MM.1S (cell line): ENCODE measurements at regions not wholly inside any gene's neighbourhood (a gene's known extent, or its start where the extent isn't known, plus 50 kb on each side); places are given as distances from the start of the nearest gene placed in this dataset.

Source experiments
- DNase-seq: peaks from one replicate; pipeline ENCODE4 v3.0.0-alpha.2; 2015
- H2AFZ ChIP-seq: fragments of 300-600 bp; sonication (generic); 2 replicates; pipeline ENCODE4 v1.6.0; 2016; ENCODE audit warnings: antibody characterized with exemption, low read length
- H3F3A ChIP-seq: fragments of 300-600 bp; sonication (generic); 2 replicates; pipeline ENCODE4 v1.6.1; 2016; ENCODE audit warnings: mild to moderate bottlenecking, antibody characterized with exemption, low read length, moderate library complexity, mixed read lengths; ENCODE audit not compliant: insufficient read depth
- H3K27ac ChIP-seq: fragments of 300-600 bp; sonication (generic); 2 replicates; pipeline ENCODE4 v1.5.1; 2016; ENCODE audit warnings: mild to moderate bottlenecking, low read length
- H3K27me3 ChIP-seq: fragments of 300-600 bp; sonication (generic); replicated peaks from 2 replicates; pipeline ENCODE4 v1.6.0; 2016; ENCODE audit warnings: low read length; ENCODE audit not compliant: insufficient read depth
- H3K36me3 ChIP-seq: fragments of 300-600 bp; sonication (generic); replicated peaks from 2 replicates; pipeline ENCODE4 v1.6.1; 2016; ENCODE audit warnings: mild to moderate bottlenecking, low read length, mixed read lengths; ENCODE audit not compliant: insufficient read depth
- H3K4me1 ChIP-seq: fragments of 300-600 bp; sonication (generic); 2 replicates; pipeline ENCODE4 v1.6.1; 2016; ENCODE audit warnings: low read length, mixed read lengths
- H3K4me2 ChIP-seq: fragments of 300-600 bp; sonication (generic); 2 replicates; pipeline ENCODE4 v1.6.0; 2016; ENCODE audit warnings: low read depth, low read length
- H3K4me3 ChIP-seq: fragments of 300-600 bp; sonication (generic); 2 replicates; pipeline ENCODE4 v1.5.1; 2016; ENCODE audit warnings: low read length, mixed read lengths
- H3K79me2 ChIP-seq: fragments of 300-600 bp; sonication (generic); 2 replicates; pipeline ENCODE4 v1.6.1; 2016; ENCODE audit warnings: mixed run types, low read length, mixed read lengths
- H3K9ac ChIP-seq: fragments of 300-600 bp; sonication (generic); 2 replicates; pipeline ENCODE4 v1.6.1; 2016; ENCODE audit warnings: low read length, mixed read lengths
- H3K9me2 ChIP-seq: fragments of 300-600 bp; sonication (generic); replicated peaks from 2 replicates; pipeline ENCODE4 v1.6.1; 2016; ENCODE audit warnings: mild to moderate bottlenecking, low read length, mixed read lengths; ENCODE audit not compliant: insufficient read depth
- H3K9me3 ChIP-seq: fragments of 300-600 bp; sonication (generic); replicated peaks from 2 replicates; pipeline ENCODE4 v1.6.1; 2016; ENCODE audit warnings: mild to moderate bottlenecking, low read length, mixed read lengths; ENCODE audit not compliant: insufficient read depth
- H4K20me1 ChIP-seq: fragments of 300-600 bp; sonication (generic); 2 replicates; pipeline ENCODE4 v1.6.1; 2016; ENCODE audit warnings: mild to moderate bottlenecking, low read length, moderate library complexity, mixed read lengths; ENCODE audit not compliant: insufficient read depth
- EZH2 ChIP-seq: fragments of 300-600 bp; sonication (generic); optimal IDR thresholded peaks from 2 replicates; pipeline ENCODE3; 2017; ENCODE audit warnings: low read depth, mild to moderate bottlenecking, antibody characterized with exemption, low read length, mixed read lengths
- EZH2phosphoT487 ChIP-seq: fragments of 300-600 bp; sonication (generic); IDR thresholded peaks from 2 replicates; pipeline ENCODE4 v1.6.1; 2018; ENCODE audit warnings: antibody characterized with exemption, low read length
- TF ChIP-seq, protein P1 (sequence below): fragments of 300-600 bp; sonication (generic); IDR thresholded peaks from 2 replicates; pipeline ENCODE4 v1.5.1; 2016; ENCODE audit warnings: antibody characterized with exemption, low read length, mixed read lengths

DNA sequence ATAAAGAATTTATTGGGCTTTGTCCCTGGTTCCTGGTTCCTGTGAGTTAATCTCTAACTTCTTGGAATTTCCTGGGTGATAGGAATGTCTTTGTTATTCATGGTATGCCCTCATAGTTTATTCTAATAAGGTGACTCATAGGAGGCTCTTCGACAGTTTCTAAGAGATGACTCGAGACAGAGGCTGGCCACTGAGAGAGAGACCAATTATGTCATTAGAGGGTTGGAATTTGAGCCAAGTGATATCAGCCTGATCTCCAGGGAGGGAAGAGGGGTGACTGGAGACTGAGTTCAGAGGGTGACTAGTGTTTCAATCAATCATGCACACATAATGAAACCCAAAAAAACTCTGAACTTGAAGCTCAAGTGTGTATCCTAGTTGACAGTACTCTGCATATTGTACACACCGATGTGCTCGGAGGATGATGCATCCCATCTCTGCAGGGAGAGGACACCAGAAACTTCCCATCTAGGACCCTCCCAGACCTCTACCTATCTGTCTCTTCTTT, 185.7 kb downstream of the MTCL1 start:
- Histone ChIP-seq H3K4me2 (no peak overlapping the region), H3K27me3 (no peaks in the 10 kb centered on the region), H3K9me2 (no peaks in the 10 kb centered on the region), H3K36me3 (no peaks in the 10 kb centered on the region), H3K4me3 (no peak overlapping the region), H3K9me3 (no peaks in the 10 kb centered on the region), H4K20me1 (no peaks in the 10 kb centered on the region), H3K4me1 (no peaks in the 10 kb centered on the region), H2AFZ (no peak overlapping the region), H3K9ac (no peak overlapping the region), H3K79me2 (no peaks in the 10 kb centered on the region), H3F3A (no peaks in the 10 kb centered on the region), H3K27ac (no peak overlapping the region)
- no peak for TF ChIP-seq EZH2
- no peak for TF ChIP-seq EZH2phosphoT487
- TF ChIP-seq, protein P1, sequence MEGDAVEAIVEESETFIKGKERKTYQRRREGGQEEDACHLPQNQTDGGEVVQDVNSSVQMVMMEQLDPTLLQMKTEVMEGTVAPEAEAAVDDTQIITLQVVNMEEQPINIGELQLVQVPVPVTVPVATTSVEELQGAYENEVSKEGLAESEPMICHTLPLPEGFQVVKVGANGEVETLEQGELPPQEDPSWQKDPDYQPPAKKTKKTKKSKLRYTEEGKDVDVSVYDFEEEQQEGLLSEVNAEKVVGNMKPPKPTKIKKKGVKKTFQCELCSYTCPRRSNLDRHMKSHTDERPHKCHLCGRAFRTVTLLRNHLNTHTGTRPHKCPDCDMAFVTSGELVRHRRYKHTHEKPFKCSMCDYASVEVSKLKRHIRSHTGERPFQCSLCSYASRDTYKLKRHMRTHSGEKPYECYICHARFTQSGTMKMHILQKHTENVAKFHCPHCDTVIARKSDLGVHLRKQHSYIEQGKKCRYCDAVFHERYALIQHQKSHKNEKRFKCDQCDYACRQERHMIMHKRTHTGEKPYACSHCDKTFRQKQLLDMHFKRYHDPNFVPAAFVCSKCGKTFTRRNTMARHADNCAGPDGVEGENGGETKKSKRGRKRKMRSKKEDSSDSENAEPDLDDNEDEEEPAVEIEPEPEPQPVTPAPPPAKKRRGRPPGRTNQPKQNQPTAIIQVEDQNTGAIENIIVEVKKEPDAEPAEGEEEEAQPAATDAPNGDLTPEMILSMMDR: no peak
- DNase-seq: no peak

GRCh38 chr18:8893221-8893620, 187.9 kb downstream of the MTCL1 start:
- H3K36me3 ChIP-seq: no peaks in the 10 kb centered on the region
- H3K9me3 ChIP-seq: no peaks in the 10 kb centered on the region
- H3K4me3 ChIP-seq: no peak overlapping the region
- H3K27me3 ChIP-seq: no peaks in the 10 kb centered on the region
- no peaks in the 10 kb centered on the region for H3K79me2 ChIP-seq
- H3K27ac ChIP-seq: no peak overlapping the region
- TF ChIP-seq EZH2phosphoT487: no peak
- TF ChIP-seq, protein P1: no peak
- TF ChIP-seq EZH2: no peak
- no peaks in the 10 kb centered on the region for H3K9me2 ChIP-seq
- no peak overlapping the region for H3K4me2 ChIP-seq
- H4K20me1 ChIP-seq: no peaks in the 10 kb centered on the region
- H3K4me1 ChIP-seq: no peaks in the 10 kb centered on the region
- H3K9ac ChIP-seq: no peak overlapping the region
- H2AFZ ChIP-seq: no peak overlapping the region
- no peak for DNase-seq
- H3F3A ChIP-seq: no peaks in the 10 kb centered on the region

DNA sequence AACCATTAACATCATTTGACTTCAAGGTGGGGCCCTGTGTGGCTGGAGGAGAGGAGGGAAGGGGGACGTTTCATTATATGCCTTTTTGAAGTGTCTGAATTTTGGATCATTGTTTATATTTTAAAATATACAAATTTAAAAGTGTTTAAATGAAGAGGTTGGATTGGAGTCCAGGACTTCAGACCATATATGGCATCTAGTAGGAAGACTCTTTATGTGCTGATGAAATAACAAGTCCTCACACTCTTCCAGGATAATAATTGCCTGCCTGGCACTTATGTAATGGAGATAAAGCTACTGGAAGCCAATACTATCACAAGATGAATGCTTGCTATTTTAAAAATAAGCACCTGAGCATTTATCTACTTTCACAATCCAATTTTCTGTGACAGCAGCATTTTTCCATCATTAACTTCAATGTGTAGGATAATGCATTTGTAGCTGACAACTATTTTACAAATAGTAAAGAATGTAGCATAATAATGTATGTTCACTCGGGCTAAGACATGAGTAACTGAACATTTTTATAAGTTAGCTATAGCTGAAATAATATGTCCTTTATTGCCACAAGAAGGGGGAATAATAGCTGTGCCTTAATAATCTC, 188.4 kb downstream of the MTCL1 start:
- H2AFZ ChIP-seq: no peak overlapping the region
- no peak overlapping the region for H3K9ac ChIP-seq
- H3K4me3 ChIP-seq: no peak overlapping the region
- no peak overlapping the region for H3K4me2 ChIP-seq
- no peaks in the 10 kb centered on the region for H3F3A ChIP-seq
- H3K4me1 ChIP-seq: no peaks in the 10 kb centered on the region
- no peaks in the 10 kb centered on the region for H3K9me3 ChIP-seq
- no peak overlapping the region for H3K27ac ChIP-seq
- H3K27me3 ChIP-seq: no peaks in the 10 kb centered on the region
- DNase-seq: no peak
- H4K20me1 ChIP-seq: no peaks in the 10 kb centered on the region
- TF ChIP-seq EZH2 (no peak), EZH2phosphoT487 (no peak)
- TF ChIP-seq, protein P1: no peak
- no peaks in the 10 kb centered on the region for H3K9me2 ChIP-seq
- H3K79me2 ChIP-seq: no peaks in the 10 kb centered on the region
- no peaks in the 10 kb centered on the region for H3K36me3 ChIP-seq
